Activated CD8-positive, alpha-beta memory T cell treated with anti-CD3 and anti-CD28 coated beads for 36 hours (primary cell): ENCODE measurements at regions not wholly inside any gene's neighbourhood (a gene's known extent, or its start where the extent isn't known, plus 50 kb on each side); places are given as distances from the start of the nearest gene placed in this dataset.
"Not testable (repeated sequence)": the region's sequence is repeated elsewhere in the genome, so short reads cannot be mapped to it uniquely, and the experiment has no call there.

Experiments
- CTCF ChIA-PET: fragments of 350-600 bp; sonication (Branson Sonifier 250); formaldehyde crosslinking; loops from one replicate; lab custom pipeline; 2021; ENCODE audit warnings: antibody characterized with exemption; lab: Charles Lee
- POLR2A ChIA-PET: fragments of 350-600 bp; sonication (Branson Sonifier 250); formaldehyde crosslinking; loops from one replicate; lab custom pipeline; 2021; ENCODE audit warnings: antibody characterized with exemption; lab: Charles Lee

DNA sequence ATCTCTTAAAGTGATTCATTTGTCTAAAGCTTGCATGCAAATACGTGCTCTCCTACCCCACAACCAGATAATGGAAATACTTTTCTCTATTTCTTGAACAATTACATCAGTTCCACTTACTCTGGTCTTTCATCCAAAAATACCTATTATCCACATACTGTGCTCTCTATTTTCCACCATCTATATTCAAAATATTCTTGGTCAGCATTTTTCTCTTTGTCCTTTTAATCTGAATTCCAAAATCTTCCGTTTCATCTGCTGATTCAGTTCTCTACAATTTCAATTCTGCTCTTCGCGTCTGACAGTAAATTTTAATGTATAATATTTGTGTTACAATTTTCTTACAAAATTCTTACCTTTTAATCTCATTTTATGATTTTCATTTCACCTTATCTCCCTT is 110.3 kb downstream of the ZNF648 start:
- CTCF ChIA-PET: no interaction called here
- POLR2A ChIA-PET: no interaction called here

DNA sequence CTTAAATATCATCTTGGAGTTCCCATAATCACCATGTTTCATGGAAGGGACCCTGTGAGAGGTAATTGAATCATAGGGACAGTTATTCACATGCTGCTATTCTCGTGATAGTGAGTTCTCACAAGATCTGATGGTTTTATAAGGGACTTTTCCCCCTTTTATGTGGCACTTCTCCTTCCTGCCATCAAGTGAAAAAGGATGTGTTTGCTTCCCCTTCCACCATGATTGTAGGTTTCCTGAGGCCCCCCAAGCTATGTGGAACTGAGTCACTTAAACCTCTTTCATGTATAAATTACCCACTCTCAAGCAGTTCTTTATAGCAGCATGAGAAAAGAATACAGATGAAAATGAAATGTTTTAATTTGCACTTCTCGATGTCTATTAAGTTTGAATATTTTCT is 112.0 kb downstream of the ZNF648 start:
- CTCF ChIA-PET: no interaction called here
- POLR2A ChIA-PET: no interaction called here

DNA sequence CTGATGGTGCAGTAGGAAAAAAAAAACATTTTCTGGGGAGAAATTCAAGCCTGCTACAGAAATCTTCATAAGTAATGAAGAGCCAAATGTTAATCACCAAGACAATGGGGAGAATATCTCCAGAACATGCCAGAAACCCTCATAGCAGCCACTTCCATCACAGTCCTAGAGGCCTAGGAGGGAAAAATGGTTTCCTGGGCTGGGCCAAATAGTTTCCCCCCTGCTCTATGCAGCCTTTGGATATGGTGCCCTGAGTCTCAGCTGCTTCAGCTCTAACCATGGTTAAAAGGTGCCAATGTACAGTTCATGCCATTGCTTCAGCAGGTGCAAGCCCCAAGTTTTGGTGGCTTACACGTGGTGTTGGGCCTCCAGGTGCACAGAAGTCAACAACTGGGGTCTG is 113.1 kb downstream of the ZNF648 start:
- CTCF ChIA-PET: no interaction called here
- POLR2A ChIA-PET: no interaction called here

DNA sequence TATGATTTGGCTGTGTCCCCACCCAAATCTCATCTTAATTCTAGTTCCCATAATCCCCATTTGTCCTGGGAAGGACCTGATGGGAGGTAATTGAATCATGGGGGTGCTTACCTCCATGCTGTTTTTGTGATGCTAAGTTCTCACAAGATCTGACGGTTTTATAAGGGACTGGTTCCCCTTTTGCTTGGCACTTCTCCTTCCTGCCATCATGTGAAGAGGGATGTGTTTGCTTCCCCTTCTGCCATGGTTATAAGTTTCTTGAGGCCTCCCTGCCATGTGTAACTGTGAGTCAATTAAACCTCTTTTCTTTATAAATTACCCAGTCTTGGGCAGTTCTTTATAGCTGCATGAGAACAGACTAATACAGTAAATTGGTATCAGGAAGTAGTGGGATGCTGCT is 114.1 kb downstream of the ZNF648 start:
- ChIA-PET CTCF (no interaction called here), POLR2A (no interaction called here)

DNA sequence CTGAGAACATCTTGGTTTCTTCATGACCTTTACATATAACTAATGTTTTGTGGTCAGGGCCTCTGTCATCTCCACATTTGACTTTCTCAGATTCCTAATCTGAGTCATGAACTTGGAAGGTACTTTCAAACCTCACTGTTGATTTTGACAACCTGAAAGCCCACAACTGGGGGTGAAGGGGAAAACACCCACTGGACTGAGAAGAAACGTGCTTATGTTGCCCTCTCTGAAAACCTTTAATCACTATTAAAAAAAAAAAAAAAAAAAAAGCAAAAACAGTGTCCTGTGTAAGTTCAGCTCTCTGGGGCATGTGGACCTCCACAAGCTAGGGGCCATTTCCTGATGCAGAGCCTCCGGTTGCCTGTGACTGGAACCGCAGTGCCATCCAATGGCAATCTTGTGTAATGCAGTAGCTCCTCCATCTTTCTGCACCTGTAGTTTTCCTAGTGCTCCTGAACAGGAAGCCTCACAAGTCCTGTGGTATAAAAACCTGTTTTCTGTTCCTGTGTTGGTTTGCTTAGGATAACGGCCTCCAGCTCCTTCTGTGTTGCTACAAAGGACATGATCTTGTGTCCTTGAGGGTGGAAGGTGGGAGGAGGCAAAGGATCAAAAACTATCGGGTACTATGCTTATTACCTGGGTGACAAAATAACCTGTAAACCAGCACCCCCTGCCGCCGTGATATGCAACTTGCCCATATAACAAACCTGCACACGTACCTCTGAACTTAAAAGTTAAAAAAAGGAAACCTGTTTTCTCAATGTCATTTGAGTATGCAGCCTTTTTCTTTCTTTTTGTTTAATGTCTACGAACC is 124.5 kb downstream of the ZNF648 start:
- ChIA-PET POLR2A (no interaction called here), CTCF (interaction anchor here (1.0 kb wide), 1 partner anchor 458 kb away, joined by 4 read pairs; no protein-coding TSS in a partner anchor)

DNA sequence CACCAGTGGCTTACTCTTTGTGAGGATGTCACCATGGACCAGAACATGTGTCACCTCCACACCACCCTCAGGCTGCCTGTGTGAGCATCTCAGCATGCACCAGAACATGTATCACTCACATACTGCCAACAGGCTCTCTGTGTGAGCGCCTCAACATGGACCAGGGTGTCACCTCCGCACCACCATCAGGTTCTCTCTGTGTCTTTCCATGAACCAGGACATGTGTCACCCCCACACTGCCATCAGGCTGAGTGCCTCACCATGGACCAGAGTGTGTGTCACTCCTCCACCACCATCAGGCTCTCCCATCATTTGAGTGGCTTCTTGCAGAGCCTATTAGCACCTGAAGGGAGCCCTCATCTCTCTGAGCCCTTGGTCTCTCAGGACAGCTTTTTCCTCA is 125.2 kb downstream of the ZNF648 start:
- CTCF ChIA-PET: no interaction called here
- POLR2A ChIA-PET: no interaction called here

DNA sequence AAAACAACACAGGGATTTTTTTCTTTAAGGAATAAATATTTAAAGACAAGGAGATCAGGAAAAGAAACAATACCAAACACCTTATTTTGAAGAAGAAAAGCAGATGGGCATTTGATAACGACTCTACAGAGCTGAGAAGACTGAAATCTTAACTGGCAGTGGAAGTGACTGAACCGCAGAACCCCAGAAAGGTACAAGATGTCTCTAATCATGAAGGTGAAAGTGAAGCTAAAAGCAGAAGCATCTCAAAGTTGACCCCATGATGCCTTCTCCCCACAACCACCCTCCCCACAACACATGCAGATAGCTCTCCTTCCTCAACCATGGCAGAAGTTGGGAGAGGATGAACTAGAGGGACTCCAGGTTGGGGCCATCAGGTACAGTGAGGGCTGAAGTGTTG is 129.6 kb downstream of the ZNF648 start:
- CTCF ChIA-PET: no interaction called here
- POLR2A ChIA-PET: no interaction called here

DNA sequence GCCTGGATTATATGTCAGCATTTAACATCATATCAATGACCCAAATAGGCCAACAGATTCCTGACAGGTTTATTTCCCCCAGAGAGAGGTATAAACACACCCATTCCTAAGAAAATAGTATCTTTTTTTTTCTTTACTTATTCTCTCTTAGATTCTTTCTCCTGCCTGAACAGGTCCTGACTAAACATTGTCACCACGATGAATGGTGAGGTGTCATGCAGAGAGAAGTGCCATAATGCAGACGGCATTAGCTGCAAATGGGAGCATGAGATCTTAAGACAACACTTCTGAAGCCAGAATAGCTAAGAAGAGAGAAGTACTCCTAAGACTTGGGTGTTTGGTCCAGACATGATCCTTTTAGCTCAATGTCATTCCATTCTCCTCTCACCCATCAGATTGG is 131.3 kb downstream of the ZNF648 start:
- POLR2A ChIA-PET: no interaction called here
- CTCF ChIA-PET: no interaction called here

DNA sequence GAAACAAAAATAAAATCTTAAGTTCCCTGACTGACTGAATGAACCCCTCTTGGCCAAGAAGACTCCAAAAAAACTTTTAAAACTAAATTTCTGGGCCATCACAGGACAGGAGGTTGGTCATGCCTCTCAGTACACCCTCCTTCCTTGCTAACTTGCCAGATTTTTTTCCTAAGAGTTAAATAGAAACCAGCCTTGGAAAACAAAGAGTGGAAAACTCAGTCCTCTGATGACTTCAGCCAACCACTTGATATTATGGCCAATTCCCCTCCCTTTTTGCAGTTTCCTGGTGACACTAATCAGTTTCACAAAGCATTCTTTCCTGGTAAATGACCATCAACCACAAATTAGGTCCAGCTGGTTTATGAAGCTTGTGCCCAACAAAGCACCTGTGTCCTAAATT is 134.8 kb downstream of the ZNF648 start:
- CTCF ChIA-PET: no interaction called here
- POLR2A ChIA-PET: no interaction called here

DNA sequence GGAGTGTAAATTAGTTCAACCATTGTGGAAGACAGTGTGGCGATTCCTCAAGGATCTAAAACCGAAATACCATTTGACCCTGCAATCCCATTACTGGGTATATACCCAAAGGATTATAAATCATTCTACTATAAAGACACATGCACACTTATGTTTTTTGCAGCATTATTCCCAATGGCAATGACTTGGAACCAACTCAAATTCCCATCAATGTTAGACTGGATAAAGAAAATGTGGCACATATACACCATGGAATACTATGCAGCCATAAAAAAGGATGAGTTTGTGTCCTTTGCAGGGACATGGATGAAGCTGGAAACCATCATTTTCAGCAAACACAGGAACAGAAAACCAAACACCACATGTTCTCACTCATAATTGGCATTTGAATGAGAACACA is 137.5 kb downstream of the ZNF648 start:
- CTCF ChIA-PET, POLR2A ChIA-PET: not testable (repeated sequence)

DNA sequence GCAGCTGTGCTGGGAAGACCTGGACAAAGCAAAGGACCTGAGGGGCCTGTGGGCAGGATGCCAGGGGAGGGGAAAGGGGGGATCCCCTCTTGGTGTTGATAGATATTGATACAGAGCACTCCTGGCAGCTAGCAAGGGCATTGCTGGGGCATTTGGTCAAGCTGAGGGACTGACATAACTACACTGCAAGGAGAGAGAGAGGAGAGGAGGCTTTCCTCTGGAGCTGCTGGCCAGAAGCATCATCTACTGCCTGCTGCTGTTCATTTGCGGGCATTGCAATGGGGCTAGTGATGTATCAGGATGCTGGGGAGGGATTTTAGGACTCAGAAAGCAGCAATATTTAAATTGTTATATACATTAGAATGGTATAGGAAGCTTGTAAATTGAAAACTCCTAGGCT is 142.0 kb downstream of the ZNF648 start:
- CTCF ChIA-PET: no interaction called here
- POLR2A ChIA-PET: no interaction called here

DNA sequence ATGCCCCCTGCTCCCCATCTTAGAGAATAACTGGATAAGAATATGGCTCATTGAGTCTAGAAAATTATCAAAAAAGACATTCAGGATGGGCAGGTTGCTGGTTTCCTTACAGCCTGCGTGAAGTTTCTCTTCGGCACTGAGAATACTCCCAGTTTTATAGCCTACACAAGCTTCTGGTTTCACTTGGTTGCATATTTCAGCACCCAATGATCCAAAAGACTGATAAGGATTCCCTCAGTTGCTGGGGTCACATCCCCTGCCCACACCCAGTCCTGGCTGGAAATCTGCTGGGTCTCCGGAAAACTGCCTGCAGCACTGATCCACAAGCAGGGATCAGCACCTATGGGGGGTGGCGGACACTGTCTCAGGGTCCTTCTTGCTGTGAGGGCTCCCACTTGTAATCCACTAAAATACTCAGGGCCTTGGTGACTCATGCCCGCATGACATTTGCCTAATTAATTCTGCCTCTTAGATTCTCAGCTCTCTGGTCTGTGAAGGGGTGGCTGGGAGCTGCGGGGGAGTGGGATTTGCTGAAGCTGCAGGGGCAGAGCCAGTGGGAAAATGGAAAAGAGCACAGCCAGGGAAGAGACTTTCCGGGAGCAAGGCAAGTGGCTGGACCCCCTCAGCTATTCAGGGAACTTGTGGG is 142.5 kb downstream of the ZNF648 start:
- POLR2A ChIA-PET: no interaction called here
- CTCF ChIA-PET: no interaction called here

DNA sequence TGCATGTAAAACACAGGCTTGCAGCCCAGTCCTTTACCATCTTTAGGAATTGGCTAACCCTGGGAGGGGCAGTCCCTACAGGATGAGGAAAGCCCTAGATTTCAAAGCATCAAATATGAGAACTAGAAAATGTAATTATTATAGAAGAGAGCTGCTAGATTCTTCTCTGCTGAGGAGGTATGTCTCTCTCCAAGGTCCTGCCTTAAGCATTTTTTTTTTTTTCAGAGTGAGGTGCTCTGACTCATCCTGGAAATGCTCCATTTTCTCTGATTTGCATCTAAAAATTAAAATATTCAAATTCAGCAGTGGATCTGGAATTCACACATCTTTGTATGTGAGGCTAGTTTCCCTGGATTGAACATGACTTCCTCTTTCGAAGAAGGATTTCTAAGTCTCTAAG is 149.8 kb downstream of the ZNF648 start:
- ChIA-PET CTCF (no interaction called here), POLR2A (no interaction called here)

DNA sequence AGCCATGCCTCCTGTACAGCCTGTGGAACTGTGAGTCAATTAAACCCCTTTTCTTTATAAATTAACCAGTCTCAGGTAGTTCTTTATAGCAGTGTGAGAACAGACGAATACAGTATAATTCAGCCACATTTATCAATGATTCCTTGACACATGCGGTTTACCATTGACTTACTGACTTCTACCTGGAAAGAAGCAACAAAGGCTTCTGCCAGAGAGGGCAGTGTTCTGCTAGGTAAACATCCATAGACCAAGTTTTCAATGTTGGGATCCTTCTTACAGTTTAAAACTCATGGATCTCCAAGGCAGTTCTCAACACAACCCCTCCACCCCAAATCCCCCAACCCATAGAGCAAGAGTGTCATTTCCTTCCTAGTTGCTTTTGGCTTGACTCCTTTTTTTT is 150.6 kb downstream of the ZNF648 start:
- POLR2A ChIA-PET: no interaction called here
- CTCF ChIA-PET: no interaction called here

DNA sequence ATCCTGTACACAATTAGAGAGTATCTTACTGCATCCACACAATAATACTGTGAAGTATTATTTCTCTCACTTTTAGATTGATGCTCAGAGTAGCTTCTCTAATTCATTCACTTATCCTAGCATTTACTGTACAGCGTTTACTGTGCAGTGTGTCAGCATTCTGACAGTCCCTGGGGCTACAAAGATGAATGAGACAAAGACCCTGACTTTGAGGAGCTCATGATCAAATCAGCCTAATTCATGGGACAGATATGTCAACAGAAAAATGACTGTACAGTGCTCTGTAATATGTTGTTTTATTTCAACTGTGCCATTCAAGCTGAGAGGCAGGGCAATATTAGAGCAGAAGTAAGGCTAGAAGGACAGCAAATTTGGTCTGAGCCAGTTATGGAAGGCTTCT is 152.5 kb downstream of the ZNF648 start:
- POLR2A ChIA-PET: no interaction called here
- CTCF ChIA-PET: no interaction called here

DNA sequence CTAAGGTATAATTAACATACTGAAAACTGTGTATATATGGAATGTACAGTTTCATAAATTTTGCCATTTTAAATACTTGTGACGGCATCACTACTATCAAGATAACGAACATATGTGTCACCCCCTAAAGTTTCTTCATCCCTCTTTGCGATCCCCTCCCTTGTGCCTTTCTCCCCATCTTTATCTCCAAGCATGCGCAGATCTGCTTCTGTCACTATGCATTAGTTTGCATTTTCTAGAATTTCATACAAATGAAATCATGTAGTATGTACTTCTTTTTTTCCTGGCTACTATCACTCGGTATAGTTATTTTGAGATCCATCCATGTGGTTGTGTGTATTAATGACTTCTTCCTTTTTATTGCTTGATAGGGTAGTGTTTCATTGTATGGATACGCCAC is 154.9 kb downstream of the ZNF648 start:
- ChIA-PET POLR2A (no interaction called here), CTCF (no interaction called here)

DNA sequence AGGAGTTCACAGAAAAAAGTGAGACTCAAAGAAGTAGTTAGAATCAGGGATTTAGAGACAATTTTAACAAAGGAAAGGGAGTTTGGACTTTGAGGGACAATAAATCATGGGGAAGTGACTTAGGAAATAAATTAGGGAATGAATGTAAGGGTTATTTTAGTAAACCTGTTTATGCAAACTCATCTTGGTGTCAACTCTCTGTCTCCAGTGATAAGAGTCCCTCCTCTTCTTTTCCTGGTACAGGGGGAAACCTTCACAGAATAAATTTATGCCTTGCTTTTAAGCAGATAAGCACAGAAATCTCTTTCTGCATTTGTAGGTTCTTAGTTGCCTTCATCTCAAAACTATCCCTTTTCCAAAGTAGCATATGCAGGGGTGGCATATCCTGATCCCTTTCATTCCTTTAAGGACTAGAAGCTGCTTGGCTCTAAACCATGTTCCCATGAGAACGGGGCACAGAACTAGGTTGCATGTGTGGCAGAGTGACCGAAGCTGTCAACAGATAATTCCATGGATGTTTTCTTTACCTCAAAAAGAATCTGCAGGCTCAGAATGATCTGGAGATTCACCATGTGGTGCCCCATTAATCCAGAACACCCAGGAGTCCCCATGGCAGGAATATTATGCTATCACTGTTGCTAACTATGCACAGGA is 155.4 kb downstream of the ZNF648 start:
- ChIA-PET POLR2A (no interaction called here), CTCF (no interaction called here)

DNA sequence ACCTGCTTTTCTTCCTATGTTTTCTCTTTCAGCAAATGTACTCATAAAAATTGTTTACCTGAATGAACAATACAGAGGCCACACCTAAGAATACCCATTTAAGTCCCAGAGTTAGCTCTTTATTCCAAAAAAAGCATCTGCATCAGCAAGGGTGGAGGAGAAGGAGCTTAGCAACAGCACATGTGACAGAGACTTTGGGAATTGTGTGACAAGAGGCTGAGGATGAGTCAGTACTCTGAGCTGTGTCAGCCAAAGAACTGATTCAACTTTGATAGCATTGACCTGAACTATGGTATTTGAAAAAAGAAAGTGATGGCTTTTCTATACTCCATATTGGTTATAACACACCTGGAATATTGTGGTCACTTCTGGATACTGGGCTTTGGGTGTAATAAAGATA is 162.7 kb downstream of the ZNF648 start:
- POLR2A ChIA-PET: no interaction called here
- CTCF ChIA-PET: no interaction called here

DNA sequence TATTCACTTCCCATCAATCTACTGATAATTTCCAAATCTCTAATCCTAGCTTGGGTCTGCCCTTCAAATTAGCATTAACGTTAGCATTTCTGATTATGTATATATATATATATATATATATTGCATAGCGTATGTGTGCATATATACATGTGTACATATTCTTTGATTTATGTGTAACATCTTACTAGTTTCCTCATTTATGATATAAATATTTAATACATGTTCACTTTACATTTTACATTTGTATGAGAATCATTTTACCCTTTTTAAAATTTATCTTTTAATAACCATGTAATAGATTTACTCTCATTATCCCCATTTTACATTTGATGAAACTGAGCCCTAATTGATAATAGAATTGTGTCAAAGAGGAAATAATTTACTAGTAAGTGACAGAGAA is 164.7 kb downstream of the ZNF648 start:
- POLR2A ChIA-PET: no interaction called here
- CTCF ChIA-PET: interaction anchor here (0.6 kb wide), 1 partner anchor 632 kb away, joined by 3 read pairs; no protein-coding TSS in a partner anchor

DNA sequence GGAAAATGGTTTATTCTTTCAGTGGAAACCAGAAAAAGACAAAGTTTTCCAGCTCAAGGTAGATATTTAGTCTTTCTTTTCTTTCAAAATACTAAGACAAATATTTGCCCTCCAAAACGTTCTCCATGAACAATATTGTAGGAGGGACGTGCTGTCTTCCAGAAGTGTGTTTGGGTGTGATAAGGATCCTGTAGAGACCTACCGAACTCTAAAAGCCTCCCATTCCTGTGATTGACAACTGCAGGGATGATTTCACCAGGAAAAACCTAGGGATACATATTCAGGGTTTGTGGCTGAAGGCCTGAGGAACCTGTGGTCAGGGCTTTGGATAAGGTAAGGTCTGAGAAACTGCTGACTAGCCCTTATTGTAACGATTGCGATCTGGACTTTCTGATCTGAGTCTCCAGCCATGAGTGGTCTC is 167.1 kb downstream of the ZNF648 start:
- ChIA-PET POLR2A (no interaction called here), CTCF (no interaction called here)

DNA sequence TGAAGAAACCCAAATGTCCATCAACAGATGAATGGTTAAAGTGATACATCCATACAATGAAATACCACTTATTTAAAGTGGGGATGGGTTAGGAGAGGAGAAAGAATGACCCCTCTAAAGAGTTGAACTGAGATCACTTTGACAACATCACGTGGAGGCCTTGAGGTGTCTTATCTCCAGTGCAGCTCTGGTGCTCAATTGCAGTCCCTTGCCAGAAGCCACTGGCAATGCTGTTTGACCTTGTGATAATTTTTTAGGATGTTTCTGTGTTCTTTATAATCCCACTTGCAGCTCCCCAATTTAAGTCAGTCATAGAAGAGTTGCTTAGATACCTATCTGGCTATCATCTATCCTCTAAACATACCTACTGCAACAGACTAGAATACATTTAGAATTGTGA is 167.6 kb downstream of the ZNF648 start:
- CTCF ChIA-PET: no interaction called here
- POLR2A ChIA-PET: no interaction called here
